GM21447 (cell line): ENCODE measurements at regions not wholly inside any gene's neighbourhood (a gene's known extent, or its start where the extent isn't known, plus 50 kb on each side); places are given as distances from the start of the nearest gene placed in this dataset.
A peak's percentile ranks its signal among the peaks of the same experiment; 100 is the strongest.

Experiments used
- ATAC-seq: cut with Tn5 transposase; IDR thresholded peaks from one replicate; pipeline ENCODE4 v1.9.1; 2021; ENCODE audit not compliant: unreplicated experiment

DNA sequence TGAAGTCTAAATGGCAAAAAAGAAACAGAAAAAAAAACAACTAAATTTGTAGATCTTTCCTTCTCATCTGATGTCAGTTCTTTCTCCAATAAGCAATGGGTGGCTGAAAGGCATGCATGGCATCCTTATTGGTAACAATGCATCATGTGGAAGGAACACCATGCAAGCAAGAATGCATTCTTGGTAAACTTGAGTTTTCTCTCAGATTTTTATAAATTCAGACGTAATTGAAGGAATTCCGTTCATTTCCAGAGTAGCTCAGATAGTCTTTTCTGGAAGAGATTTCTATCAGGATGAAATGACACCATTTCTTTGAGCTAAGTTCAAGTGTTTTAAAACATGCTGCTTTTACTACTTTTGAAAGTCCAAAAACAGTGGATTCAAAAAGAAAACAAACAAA lies 373.0 kb downstream of the COG6 start:
- ATAC-seq, result no peak

DNA sequence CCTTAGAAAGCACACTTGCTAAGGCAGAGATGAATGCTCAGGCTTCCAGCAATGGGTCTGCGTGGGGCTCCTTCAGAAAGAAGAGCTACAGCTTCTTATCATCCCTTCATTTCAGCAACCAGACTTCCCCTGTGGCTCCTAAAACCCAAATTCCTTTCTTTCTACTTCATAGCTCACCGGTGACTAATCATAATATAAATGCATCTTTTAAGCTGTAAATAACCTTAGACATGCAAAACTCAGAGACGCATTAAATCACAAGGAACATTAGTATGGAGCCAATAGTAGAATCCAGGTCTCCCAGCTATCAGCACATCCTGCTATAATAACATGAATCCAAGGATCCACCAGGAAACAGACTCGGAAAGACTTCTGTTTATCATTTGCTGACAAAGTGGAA lies 375.6 kb downstream of the COG6 start:
- ATAC-seq, result no peak

DNA sequence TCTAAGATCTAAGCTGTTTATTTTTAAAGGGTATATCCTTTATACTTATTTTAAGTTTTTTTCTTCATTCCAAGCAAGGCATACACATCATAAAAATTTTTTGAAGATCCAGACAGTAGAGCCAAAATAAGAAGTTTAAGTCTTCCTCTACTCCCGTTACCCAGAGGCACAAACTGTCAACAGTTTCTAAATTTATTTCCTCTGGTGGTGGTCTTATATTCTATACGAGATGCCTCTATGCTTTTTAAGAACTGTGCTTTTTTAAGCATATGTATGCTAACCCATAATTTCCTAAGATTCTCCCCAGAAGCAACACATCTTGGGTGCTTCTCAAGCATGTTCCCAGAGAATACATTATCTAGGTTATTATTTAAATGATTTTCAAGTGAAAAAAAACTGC lies 383.6 kb downstream of the COG6 start:
- no peak for ATAC-seq

DNA sequence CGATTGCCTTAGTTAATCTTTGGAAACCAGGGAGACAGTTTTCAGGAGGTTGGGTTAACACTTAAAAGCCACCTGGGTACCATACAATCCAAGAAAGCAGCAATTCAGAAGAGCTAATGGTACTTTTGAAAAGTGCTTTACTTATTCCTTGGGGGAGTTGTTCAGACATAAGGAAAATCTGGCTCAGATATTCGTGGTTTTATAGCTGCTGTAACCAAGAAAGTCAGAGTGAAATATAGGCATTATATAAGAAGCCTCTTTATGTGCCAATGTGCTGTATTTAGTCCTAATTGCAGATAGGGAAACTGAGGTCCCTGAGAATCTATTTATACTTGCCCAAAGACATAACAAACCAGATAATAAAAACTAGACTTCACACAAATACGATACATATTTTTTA lies 387.5 kb downstream of the COG6 start:
- no peak for ATAC-seq

DNA sequence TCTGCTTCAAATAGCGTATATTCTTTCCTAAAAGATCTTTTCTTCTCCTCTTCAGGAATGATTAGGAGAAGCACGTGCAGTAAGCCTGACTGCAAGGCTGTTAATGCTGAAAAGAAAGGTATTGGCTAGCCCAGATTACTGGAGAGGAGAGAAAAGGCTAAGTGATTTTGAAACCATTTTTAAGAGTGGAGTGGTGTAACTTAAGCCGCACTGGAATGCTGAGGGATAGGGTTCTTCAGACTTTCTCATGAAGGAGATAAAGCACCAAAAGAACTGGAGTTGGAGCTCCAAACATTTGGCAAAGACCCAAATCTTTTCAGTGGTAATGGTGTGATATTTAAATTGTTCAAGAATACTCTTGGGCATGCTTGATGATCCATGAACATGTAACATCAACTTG lies 388.3 kb downstream of the COG6 start:
- ATAC-seq, result no peak

DNA sequence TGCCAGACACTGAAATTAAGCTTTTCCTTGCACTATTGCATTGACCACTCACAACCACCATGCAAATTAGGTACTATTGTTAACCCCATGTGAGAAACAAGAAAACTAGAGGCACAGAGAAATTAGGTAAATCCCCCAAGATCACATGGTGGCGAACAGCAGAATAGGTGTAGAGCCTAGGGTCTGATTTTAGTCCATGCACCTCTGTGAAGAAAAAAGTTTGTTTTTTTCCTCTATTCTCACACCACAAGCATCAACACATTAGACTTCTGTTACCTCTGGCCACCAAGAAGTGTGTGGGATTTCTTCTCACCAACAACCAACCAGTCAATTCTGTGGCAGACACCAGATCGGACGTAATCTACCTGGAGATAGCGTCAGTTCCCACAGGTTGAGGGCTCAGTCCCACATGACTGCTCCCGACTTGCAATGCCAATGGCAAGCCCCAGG lies 391.9 kb downstream of the COG6 start:
- ATAC-seq, result peak; percentile 92

DNA sequence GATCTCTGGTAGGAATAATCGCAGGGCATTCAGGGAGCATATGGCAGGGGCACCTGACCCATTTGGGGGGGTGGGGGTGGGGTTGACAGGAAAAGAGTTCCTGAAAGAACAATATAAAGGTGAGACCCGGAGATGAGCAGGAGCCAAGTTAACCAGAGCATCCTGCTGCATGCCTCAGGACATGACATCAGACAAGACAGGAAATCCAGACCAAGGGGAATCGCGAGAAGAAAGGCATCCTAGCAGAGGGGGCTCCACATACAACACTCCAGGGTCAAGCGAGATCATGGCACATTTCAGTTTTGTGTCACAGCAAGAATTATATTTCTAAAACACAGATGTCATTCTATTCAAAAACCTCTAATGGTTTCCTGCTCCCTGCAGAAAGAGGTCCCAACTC lies 393.1 kb downstream of the COG6 start:
- no peak for ATAC-seq

DNA sequence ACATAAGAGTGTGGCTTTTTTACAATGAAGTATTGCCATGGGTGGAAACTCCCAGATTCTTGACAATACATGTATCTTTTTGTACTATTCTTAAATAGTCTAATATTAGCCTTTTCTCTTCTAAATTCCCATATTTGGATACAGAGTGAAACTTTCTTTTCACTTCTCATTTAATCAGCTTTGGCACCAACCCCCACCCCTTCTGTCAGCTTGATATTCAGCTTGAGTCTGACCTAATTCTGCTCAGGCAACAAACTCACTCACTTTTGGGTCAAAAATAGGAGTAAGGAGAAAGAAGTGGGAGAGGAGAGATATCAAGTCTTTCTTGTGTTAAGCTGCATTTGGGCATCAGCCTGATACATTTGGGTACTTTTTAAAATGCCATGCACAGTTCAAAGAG lies 397.5 kb downstream of the COG6 start:
- ATAC-seq, result no peak

DNA sequence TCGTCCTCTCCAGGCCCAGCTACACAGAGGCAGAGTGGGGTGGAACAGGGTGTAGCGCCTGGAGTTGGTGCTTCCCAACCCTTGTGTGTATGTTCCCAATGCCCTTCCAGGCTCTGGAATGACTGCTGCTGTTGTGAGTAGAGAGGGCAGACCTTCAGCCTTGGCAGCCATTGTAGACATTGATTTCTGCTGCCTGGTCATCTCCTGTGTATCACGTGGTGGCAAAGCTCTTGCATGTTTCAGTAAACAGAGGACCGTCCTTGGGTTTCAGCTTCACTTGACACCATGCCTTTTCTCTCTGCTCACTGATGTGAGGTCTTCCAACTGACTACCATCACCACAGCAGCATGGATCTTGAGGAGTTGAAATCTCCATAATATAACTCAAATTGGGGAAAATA lies 397.9 kb downstream of the COG6 start:
- ATAC-seq, result no peak

DNA sequence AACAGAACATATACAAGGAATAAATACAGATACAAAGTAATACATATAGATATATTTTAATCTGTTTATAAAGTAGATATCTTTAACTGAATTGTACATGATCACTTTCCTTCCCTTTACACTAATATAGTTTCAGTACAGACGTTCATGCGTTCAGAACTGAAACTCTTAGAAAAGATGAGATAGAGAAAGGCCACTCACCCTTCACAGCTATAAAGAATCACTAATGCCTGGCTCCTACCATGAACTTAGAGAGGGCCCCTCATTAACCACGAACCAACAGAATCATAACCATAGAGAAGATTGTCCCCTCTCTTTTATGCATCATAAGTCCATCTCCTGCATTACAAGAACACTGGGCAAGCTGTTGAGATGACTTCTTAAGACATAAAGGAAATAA lies 399.0 kb downstream of the COG6 start:
- peak; percentile 59 for ATAC-seq

DNA sequence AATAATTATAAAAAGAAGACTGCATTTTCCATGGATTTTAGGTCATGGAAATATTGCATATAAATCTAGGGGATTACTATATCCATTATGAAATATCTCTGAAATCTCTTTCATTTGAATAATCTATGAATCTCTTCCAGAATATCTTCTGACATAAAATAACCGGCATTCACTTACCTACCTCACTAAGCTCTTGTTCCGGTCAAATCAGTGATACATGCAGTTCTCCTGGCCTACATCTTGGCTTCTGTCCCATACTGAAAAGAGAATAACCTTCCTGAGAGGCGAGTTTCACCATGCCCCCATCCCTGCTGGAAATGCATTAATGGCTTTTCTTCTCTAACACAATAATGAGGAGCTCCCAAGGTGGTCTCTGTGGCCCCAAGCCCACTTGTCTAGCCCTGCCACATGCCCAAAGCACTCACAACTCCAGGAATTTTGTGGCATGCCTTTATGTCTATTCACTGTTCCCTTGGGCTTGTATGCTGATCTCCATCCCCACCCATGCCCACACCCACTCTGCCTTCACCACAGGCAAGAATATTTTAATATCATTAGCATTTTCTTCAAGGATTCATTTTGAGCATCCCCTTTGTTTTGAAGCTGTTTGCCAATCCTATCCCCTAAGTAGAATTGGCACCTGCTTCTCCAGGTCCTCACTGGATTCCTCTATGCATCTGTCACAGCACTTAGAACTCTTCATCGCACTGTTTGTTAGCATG lies 401.6 kb downstream of the COG6 start:
- no peak for ATAC-seq

DNA sequence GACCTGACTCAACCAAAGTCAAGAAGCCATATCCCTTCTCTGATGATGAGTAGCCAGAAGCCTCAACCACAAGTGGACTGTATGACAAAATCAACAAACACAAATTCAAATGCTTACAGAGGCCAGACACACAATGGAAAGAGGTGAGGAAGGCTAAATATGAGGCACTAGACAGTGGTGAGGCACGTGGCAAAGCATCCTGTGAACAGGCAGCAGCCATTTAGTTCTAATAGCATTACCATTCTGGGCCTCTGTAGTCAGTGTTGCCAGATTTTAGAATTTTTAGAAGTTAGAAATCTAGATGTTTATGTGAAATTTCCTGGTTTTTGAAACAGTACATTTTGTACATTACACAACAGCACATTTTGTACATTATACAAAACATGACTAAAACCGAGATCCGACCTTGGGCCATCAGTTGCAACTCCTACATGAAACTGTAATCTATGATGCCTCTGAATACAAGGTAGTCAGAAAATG lies 403.3 kb downstream of the COG6 start:
- no peak for ATAC-seq

DNA sequence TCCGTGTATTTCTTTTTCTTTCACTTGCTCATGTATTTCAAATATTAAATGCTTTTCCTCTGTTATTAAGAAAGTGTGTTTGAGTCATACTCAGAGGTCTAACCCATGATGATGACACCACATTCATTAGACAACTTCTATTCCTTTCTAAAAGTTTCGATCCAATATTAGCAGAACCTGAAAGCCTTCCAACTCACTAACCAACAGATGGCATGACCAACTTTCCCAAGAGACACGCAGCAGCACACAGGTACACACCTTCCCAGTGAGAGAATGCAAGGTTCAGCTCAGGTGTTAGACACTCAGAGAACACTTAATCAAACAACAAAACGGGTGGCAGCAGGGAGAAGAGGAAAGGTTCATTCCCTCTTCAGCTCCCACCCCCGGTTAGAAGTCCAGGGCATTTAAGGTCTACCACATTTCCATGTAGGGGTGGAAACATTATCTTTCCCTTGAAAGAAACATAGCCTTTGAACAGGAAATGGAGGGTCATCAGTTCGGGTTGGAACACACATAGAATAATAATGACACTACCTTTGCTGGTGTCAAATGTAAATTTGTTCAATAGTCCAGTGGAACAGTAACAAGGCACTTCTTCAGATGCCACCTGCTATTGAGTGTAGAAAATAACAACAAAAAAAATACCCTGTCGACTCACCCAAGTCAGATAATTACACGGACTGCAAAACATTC lies 404.2 kb downstream of the COG6 start:
- no peak for ATAC-seq

DNA sequence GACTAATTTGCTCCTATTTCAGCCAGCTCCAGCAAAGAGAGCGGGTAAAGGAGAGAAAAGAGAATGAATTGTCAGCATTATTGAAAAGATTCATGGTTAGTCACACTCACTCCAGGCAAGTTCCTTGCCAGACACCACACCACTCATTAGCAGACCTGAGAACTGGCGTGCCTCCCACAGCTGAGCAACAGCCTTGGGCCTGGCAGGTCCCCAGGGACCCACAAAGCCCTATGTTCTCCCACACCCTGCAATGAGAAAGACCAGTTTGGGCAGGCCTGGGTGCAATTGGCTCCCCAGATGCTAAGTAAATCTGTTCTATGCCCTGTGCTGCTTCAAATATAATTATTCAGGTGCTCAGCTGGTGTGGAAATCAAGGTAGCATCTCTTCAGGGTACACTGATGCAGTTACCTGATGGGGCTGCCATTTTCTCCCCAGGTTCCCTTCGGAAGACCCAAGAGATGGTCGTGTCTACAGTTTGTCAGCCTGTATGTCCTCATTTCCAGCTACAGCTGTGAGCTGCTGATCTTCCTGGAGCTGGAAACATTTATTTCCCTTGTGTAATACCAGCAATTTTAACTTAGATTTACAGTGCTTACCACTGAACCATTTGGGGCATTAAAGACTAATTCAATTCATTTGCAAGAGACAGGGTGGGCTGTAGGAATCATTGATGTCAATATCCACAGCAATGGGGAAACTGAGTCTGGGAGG lies 405.0 kb downstream of the COG6 start:
- ATAC-seq, result peak; percentile 78

DNA sequence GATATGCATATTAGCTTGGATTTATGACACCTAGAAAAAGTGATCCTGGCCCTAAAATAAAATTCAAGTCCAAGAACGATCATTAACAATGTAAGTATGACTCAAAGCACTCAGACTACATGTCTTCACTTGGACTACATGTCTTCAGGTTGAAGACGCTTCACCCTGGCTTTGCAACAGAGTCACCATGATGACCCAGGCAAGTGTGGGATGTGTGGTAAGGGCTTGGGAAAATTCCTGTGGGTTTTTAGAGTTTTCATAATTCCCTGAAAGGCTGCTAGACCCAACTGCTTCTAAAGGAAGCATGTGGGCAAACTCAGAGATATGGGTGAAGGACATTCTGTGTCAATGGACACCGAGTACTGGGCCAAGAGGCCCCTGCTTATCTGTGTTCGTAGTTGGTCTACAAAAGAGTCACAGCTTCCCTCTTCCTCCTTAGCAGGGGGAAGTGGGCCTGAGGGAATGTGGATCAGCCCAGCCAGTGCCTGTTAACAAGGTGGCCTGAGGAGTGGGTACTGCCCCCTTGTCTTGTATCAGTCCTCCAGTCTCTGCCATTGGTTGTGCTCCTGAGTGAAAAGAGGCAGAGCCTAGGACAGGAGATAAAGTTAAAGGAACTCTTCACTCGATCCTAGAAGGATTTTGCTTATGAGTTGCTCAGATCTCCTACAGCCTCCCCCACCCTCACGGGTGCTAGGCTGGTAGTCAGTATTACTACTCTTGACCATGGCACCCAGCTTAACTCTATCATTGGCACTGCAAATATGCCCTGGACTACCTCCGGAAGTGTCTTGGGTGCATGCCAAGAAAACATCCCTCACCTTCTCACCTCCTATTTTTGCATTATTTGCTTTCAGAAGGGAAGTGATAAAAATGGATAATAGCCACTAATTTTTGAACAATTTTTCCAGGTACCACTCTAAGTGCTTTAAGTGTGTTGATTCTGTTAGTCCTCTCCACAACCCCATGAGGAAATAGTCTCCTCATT lies 406.3 kb downstream of the COG6 start:
- ATAC-seq, result no peak

DNA sequence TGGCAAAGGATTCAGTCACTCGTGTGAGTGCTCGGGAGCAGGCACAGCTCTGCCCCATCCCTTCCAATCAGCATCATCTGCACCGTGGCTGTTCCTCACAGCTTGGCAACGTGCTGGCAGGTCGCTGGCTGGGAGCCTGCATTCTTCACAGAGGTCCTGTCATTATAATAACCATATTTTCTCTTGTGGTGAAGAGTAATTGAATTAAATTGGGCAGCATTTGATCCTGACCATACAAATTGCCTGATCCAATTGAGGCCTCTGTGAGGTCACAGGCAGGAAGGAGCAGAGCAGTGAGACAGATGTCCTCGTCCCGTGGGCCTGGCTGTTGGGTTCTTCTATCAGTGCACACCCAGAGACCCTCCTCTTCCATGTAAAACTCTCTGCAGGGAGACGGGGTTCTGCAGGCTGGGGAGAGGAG lies 407.8 kb downstream of the COG6 start:
- ATAC-seq, result no peak

DNA sequence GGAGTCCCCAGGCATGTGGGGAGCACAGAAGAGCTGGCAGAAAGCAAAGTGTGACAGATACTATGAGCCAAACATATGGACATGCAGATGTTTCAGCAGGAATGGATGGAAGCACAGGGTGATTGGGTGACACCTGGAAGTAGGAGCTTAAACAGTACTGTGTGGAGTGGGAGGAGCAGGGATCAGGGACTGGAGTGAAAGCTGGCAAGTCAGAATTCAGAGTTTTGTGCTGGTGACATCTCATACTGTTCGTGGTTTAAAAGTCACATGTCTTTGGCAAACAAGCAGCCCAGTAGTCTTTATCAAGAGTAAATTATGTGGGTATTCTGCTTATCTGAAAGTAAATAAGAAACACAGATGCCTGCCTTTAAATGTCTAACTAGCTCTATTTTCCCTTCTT lies 408.2 kb downstream of the COG6 start:
- ATAC-seq, result no peak

DNA sequence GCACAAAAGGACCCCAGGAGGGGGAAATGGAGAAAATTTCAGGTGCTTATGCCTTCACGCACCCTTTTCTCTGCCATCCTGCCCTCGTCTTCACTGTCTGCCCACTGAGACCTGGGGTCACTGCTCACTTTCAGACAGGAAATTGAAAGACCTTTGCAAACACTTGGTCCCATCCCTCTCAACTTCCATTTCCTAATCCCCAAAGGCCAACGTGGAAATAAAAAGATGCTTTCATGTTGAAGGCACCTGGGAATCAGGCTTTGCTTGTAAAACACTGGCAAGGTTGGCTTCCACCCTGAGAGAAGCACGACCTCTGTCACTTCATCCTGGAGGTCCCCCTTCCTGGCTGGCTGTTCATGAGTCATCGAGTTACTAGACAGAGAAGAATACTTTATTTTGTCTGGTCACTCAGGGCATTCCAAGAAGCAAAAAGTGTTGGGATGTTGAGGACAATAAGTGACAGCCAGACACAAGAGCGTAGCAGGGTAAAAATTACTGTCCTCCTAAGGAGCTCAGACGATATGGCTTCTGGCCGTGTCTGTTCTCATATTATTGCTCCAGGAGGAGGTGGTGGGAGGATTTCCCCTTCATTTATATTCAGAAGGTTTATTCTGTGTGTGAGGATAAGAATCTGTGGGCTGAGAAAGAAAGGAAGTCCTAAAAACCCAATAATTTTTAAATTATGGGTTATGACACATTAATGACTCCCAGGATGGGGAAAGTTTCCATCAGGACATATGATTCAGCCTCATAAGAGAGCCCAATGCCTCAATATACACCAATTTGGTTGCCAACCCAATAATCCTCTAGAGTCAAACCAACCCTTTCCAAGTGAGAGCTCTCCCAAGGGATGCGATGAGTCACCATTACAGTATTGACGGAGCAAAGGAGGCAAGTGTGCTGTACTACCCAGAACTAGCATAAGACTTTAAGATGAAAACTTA lies 409.0 kb downstream of the COG6 start:
- no peak for ATAC-seq

DNA sequence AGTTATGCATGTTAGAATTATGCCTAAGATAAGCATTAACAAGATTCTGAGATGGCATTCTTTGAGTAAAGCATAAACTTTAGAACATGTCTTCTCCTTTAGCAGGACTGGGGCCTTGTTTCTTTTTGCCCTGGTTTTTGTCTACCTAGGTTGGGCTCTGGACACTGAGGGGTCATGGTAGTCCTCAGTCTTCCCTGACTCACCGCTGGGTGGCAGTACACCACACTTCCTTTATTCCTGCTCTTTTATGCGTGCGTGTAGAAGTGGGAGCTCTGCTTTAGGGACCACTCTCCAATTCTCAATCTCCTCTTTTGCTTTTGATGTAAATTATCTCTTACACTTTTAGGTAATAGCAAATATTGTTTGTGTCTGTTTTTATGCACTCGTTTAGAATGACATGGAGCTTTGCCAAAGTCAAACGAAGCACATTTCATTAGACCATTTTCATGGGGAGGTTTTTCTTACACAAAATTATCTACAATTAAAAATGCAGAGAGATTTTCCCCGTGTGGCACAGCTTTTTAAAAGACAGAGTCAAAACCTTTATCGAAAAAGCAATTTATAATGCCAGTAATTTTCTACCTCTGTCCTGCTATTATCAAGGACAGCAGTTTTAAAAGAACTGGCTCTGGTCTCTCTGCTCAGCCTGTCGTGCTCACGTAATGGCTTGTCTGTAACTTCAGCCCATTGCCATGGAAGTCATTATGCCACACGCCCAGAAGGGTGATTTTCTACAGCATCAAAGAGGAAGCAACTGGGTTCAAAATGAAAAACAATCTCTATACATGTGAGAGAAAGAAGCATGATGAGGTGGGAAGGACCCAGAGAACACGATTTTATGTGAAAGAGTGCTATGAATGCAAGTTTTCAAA lies 413.9 kb downstream of the COG6 start:
- ATAC-seq, result peak; percentile 71
